ENCODE measurements at regions not wholly inside any gene's neighbourhood (a gene's known extent, or its start where the extent isn't known, plus 50 kb on each side); places are given as distances from the start of the nearest gene placed in this dataset.

GRCh38 chr2:217449444-217449843, 553.4 kb downstream of the TNS1 start:
- TF ChIP-seq CTCF (IDR thresholded peaks at IDR 0.05) (no peak), POLR2A (IDR thresholded peaks at IDR 0.05) (no peak)
